GM12892 (cell line): ENCODE measurements at regions not wholly inside any gene's neighbourhood (a gene's known extent, or its start where the extent isn't known, plus 50 kb on each side); places are given as distances from the start of the nearest gene placed in this dataset.
"Not testable (repeated sequence)": the region's sequence is repeated elsewhere in the genome, so short reads cannot be mapped to it uniquely, and the experiment has no call there.

ENCODE experiments used
- DNase-seq: peaks from one replicate; pipeline ENCODE4 v3.0.0; 2011; ENCODE audit not compliant: insufficient read length
- FAIRE-seq: peaks from 2 replicates; lab custom pipeline; 2011; peaks lifted over from hg19 to GRCh38; lab: Jason Lieb, UNC
- POLR2A ChIP-seq: IDR thresholded peaks from 2 replicates; pipeline ENCODE4 v1.6.1; 2011; ENCODE audit warnings: low read depth, low read length, control low read depth
- POLR2AphosphoS5 ChIP-seq: IDR thresholded peaks from 2 replicates; pipeline ENCODE4 v1.6.1; 2011; ENCODE audit warnings: low read depth, low read length, control low read depth
- TAF1 ChIP-seq: IDR thresholded peaks from 2 replicates; pipeline ENCODE4 v1.6.1; 2011; ENCODE audit warnings: low read depth, mild to moderate bottlenecking, control low read depth, low read length, borderline replicate concordance

- DNase-seq (no peak), FAIRE-seq (no peak)
- TF ChIP-seq POLR2A = no peak
- TF ChIP-seq TAF1 = no peak
- TF ChIP-seq POLR2AphosphoS5 = no peak
These were observed 109.4 kb downstream of the TDRD15 start for GRCh38 chr2:21233194-21233593.

- TF ChIP-seq POLR2A (no peak), TAF1 (no peak), POLR2AphosphoS5 (no peak)
- DNase-seq (no peak), FAIRE-seq (no peak)
These were observed 110.2 kb downstream of the TDRD15 start for GRCh38 chr2:21234001-21234400.

GRCh38 chr2:21234464-21235120, 110.8 kb downstream of the TDRD15 start:
- DNase-seq = no peak
- no peak for FAIRE-seq

GRCh38 chr2:21239749-21240148, 116.0 kb downstream of the TDRD15 start:
- FAIRE-seq = not testable (repeated sequence)

More at GRCh38 chr2:21234464-21235120, 110.8 kb downstream of the TDRD15 start:
- TF ChIP-seq POLR2A = no peak
- no peak for TF ChIP-seq POLR2AphosphoS5
- TF ChIP-seq TAF1 = no peak

GRCh38 chr2:21244161-21244560, 120.4 kb downstream of the TDRD15 start:
- no peak for DNase-seq
- no peak for FAIRE-seq
- TF ChIP-seq TAF1 = no peak
- no peak for TF ChIP-seq POLR2AphosphoS5
- no peak for TF ChIP-seq POLR2A

More at GRCh38 chr2:21239749-21240148, 116.0 kb downstream of the TDRD15 start:
- not testable (repeated sequence) for DNase-seq

- DNase-seq (no peak), FAIRE-seq (no peak)
- TF ChIP-seq POLR2A = no peak
- no peak for TF ChIP-seq TAF1
- no peak for TF ChIP-seq POLR2AphosphoS5
These were observed 121.8 kb downstream of the TDRD15 start for GRCh38 chr2:21245565-21245964.

GRCh38 chr2:21249367-21249766, 125.6 kb downstream of the TDRD15 start:
- no peak for FAIRE-seq
- TF ChIP-seq POLR2A (no peak), TAF1 (no peak), POLR2AphosphoS5 (no peak)
- no peak for DNase-seq

GRCh38 chr2:21250673-21251072, 126.9 kb downstream of the TDRD15 start:
- FAIRE-seq = no peak
- TF ChIP-seq POLR2AphosphoS5 (no peak), POLR2A (no peak), TAF1 (no peak)
- DNase-seq = no peak

GRCh38 chr2:21251216-21251980, 127.6 kb downstream of the TDRD15 start:
- TF ChIP-seq POLR2AphosphoS5 (no peak), POLR2A (no peak), TAF1 (no peak)
- no peak for FAIRE-seq

GRCh38 chr2:21253311-21254027, 129.7 kb downstream of the TDRD15 start:
- DNase-seq (no peak), FAIRE-seq (no peak)
- TF ChIP-seq POLR2A (no peak), TAF1 (no peak), POLR2AphosphoS5 (no peak)

More at GRCh38 chr2:21251216-21251980, 127.6 kb downstream of the TDRD15 start:
- no peak for DNase-seq

- DNase-seq = no peak
- no peak for FAIRE-seq
- TF ChIP-seq POLR2A (no peak), POLR2AphosphoS5 (no peak), TAF1 (no peak)
These were observed 130.6 kb downstream of the TDRD15 start for GRCh38 chr2:21254170-21254965.
